ENCODE measurements at regions not wholly inside any gene's neighbourhood (a gene's known extent, or its start where the extent isn't known, plus 50 kb on each side); places are given as distances from the start of the nearest gene placed in this dataset.
"Not testable (repeated sequence)": the region's sequence is repeated elsewhere in the genome, so short reads cannot be mapped to it uniquely, and the experiment has no call there.

- no peaks in the 10 kb centered on the region for H3K36me3 ChIP-seq (ENCODE audit: control insufficient read depth, insufficient read depth, low read length)
- no peaks in the 10 kb centered on the region; the same call in 1 of the 2 replicates for H3K27me3 ChIP-seq (replicated peaks; ENCODE audit: control insufficient read depth, insufficient read depth, low read length)
- H3K4me3 ChIP-seq (replicated peaks; ENCODE audit: low read depth, low read length), result no peak overlapping the region
- DNase-seq (ENCODE audit: extremely low read depth, insufficient read length), result no peak
- TF ChIP-seq CTCF (IDR thresholded peaks at IDR 0.05; ENCODE audit: insufficient read depth, low read length, poor library complexity, severe bottlenecking), result no peak
Measured at GRCh38 chr20:57106692-57107091, 159.7 kb downstream of the BMP7 start.

- TF ChIP-seq CTCF (IDR thresholded peaks at IDR 0.05; ENCODE audit: insufficient read depth, low read length, poor library complexity, severe bottlenecking), result no peak
- no peak overlapping the region for H3K4me3 ChIP-seq (replicated peaks; ENCODE audit: low read depth, low read length)
- no peaks in the 10 kb centered on the region for H3K36me3 ChIP-seq (ENCODE audit: control insufficient read depth, insufficient read depth, low read length)
- DNase-seq (ENCODE audit: extremely low read depth, insufficient read length), result no peak
- H3K27me3 ChIP-seq (replicated peaks; ENCODE audit: control insufficient read depth, insufficient read depth, low read length), result no peaks in the 10 kb centered on the region; the same call in 1 of the 2 replicates
Measured at GRCh38 chr20:57107208-57107607, 159.2 kb downstream of the BMP7 start.

GRCh38 chr20:57108218-57108617, 158.2 kb downstream of the BMP7 start:
- no peak for DNase-seq (ENCODE audit: extremely low read depth, insufficient read length)
- Histone ChIP-seq H3K27me3 (replicated peaks; ENCODE audit: control insufficient read depth, insufficient read depth, low read length) (no peaks in the 10 kb centered on the region; the same call in 1 of the 2 replicates), H3K4me3 (replicated peaks; ENCODE audit: low read depth, low read length) (no peak overlapping the region), H3K36me3 (ENCODE audit: control insufficient read depth, insufficient read depth, low read length) (no peaks in the 10 kb centered on the region)
- no peak for TF ChIP-seq CTCF (IDR thresholded peaks at IDR 0.05; ENCODE audit: insufficient read depth, low read length, poor library complexity, severe bottlenecking)

- no peaks in the 10 kb centered on the region for H3K36me3 ChIP-seq (ENCODE audit: control insufficient read depth, insufficient read depth, low read length)
- no peaks in the 10 kb centered on the region; the same call in 1 of the 2 replicates for H3K27me3 ChIP-seq (replicated peaks; ENCODE audit: control insufficient read depth, insufficient read depth, low read length)
- no peak for DNase-seq (ENCODE audit: extremely low read depth, insufficient read length)
- no peak overlapping the region for H3K4me3 ChIP-seq (replicated peaks; ENCODE audit: low read depth, low read length)
- no peak for TF ChIP-seq CTCF (IDR thresholded peaks at IDR 0.05; ENCODE audit: insufficient read depth, low read length, poor library complexity, severe bottlenecking)
Measured at GRCh38 chr20:57108742-57109570, 157.5 kb downstream of the BMP7 start.

GRCh38 chr20:57109571-57109953, 156.9 kb downstream of the BMP7 start:
- no peak for TF ChIP-seq CTCF (IDR thresholded peaks at IDR 0.05; ENCODE audit: insufficient read depth, low read length, poor library complexity, severe bottlenecking)
- Histone ChIP-seq H3K27me3 (replicated peaks; ENCODE audit: control insufficient read depth, insufficient read depth, low read length) (no peaks in the 10 kb centered on the region; the same call in 1 of the 2 replicates), H3K36me3 (ENCODE audit: control insufficient read depth, insufficient read depth, low read length) (no peaks in the 10 kb centered on the region), H3K4me3 (replicated peaks; ENCODE audit: low read depth, low read length) (no peak overlapping the region)
- no peak for DNase-seq (ENCODE audit: extremely low read depth, insufficient read length)

- H3K27me3 ChIP-seq (replicated peaks; ENCODE audit: control insufficient read depth, insufficient read depth, low read length); DNase-seq (ENCODE audit: extremely low read depth, insufficient read length); H3K36me3 ChIP-seq (ENCODE audit: control insufficient read depth, insufficient read depth, low read length); H3K4me3 ChIP-seq (replicated peaks; ENCODE audit: low read depth, low read length): not testable (repeated sequence)
Measured at GRCh38 chr20:57110121-57111027, 156.1 kb downstream of the BMP7 start.

All from GM06990 (cell line).